HG03565 (cell line): ENCODE measurements at regions not wholly inside any gene's neighbourhood (a gene's known extent, or its start where the extent isn't known, plus 50 kb on each side); places are given as distances from the start of the nearest gene placed in this dataset.
"Not testable (repeated sequence)": the region's sequence is repeated elsewhere in the genome, so short reads cannot be mapped to it uniquely, and the experiment has no call there.

Experiments
- ATAC-seq: cut with Tn5 transposase; IDR thresholded peaks from one replicate; pipeline ENCODE4 v1.9.1; 2021; ENCODE audit warnings: mild to moderate bottlenecking, moderate library complexity; ENCODE audit not compliant: unreplicated experiment

DNA sequence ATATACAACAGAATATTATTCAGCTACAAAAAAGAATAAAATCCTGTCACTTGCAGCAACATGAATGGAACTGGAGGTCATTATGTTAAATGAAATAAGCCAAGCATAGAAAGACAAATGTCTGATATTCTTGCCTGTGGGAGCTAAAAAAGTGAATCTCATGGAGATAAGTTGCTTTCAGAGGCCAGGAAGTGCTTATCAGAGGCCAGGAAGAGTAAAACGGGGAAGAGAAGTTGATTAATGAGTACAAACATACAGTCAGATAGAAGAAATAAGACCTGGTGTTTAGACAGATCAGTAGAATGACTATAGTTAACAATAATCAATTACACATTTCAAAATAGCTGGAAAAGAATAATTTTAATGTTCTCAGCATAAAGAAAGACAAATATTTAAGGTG, 54.4 kb upstream of the CPHXL start:
- ATAC-seq, result no peak

DNA sequence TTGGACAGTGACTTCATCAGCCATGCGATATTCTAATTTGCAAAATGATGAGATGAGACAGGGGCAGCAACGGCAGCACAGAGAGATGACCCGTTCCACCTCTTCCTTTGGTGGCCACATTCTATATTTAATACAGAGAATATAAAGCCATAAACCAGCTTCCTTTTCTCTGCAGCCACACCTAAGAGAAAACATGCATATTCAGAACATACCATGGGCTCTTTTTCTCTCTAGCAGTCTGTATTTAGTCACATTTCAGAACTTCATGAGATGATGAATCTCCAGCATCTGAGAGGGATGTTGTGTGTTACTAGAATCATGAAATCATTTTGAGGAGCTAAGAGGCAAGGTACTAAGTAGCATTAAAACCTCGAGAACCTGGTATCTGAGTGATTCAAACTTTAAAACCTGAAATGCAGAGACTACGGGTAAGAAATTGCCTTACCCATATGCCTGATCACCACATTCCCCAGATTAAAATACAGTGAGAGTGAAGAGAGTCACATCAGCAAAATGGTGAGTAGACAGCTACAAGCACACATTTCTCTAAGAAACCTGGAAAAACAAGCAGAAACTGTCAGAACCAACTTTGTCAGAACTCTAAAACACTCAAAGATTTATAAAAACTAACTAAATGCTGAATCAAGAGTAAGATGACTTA, 55.5 kb upstream of the CPHXL start:
- ATAC-seq, result no peak

DNA sequence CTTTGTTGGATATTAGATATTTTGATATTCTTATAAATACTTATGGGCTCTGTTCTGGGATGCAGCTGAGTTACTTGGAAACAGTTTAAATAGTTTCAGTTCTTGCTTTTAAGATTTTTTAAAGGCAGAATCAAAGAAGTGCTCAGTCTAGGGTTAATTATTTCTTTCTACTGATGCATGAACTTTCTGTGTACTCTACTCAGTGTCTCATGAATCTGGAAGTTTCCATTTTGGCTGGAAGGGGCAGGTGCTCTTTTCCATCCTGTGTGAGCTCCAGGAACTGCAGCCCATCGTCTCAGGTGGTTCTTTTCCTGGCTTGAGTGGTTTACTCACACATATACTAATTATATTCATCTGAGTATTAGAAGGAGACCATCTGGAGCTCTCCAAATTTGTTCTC, 61.1 kb upstream of the CPHXL start:
- ATAC-seq, result no peak

DNA sequence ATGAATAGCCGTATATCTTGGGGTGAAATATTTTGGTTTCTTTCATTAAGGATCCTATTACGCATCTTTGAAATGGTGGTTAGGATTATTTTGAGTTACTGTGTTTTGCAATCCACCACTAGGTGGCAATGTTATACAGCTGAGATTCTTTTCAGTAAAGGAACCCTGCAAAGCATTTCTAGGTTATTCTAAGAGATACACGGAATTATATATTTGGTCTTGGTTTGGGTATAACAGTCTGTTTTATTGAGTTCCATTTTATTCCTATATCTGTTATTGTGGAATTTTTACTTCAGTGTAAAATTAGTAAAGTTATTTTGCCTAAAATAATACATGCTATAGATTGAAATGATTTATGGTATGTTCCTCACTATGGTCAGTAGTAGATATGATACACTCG, 62.9 kb upstream of the CPHXL start:
- peak; percentile 78 for ATAC-seq

DNA sequence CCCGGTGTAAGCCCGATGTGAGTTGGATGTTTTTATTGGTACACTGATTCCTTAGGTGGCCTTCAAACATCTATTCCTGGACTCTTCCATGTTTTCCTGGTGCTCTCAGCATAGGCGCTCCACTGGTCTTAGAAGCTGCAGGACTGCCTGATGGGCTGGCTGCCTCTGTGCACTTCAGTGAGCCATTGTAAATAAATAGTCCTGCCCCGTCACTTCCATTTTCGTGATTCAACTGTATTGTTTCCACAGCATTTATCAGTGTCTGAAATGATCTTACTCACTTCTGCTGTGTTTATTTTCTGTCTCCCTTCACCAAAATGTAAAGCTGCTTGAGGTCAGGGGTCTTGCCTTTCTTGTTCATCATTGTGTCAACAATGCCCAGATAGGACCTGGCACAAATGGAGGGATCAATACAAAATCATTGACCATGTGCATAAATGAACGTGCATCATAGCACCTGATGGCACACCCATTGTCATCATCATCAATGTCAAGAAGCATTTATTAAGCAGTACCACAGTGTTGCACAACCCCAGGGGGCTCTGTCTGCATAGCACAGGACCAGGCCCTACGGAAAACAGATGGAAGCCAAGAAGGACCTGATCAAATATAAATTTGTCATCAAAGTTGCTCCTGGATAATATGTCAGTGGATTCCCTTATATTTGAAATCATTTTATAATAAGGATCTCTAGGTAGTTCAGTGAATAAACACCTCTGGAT, 66.6 kb upstream of the CPHXL start:
- no peak for ATAC-seq

DNA sequence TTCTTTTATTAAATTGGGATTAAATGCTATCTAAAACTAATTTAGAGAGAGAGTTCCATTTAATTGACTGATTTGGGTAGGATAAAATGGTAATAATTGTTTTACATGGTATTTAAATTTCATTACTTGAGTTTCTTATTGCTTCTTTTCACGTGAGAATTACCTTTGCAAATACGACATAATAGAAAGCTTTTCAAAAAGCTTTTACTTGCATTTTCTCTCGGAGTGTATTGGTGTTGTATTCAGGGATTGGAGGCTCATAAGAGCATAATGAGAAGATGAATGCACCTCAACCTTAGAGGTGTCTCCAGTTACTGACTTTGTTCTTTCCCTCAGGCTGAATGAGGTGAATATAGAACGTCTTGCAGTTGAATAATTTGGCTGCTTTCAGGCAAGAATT, 67.4 kb upstream of the CPHXL start:
- no peak for ATAC-seq

DNA sequence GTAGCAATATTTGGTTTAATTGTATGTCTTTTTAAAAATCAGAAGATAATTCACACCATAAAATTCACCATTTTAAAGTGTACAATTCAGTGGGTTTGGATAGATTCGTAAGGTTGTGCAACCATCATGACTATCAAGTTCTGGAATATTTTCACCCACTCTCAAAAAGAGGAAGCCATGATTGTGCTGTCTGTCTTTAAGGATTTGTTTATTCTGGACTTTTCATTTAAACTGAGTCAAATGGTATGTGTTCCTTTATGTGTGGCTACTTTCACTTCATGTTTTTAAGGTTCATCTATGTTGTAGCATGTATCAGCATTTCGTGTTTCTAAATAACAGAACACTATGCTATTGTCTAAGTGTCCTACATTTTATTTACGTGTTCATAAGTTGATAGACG, 68.1 kb upstream of the CPHXL start:
- ATAC-seq, result no peak

DNA sequence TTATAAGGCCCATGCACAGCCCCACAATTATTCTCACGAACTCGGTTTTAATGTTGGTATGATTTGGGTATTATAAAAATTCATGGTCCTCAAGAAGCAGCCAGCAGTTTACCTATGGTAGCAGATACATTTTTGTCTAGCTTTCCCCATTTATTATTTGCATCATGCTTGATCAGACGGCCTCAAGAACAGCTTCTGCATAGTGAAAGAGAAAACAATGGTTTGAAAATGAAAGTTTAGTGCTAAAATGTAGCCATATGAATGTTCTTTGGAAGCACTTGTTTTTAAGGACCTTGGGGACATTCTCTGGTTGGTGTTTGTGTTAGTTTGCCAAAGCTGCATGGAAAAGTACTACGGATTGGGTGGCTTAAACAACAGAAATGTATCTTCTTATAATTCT, 72.4 kb upstream of the CPHXL start:
- ATAC-seq, result no peak

DNA sequence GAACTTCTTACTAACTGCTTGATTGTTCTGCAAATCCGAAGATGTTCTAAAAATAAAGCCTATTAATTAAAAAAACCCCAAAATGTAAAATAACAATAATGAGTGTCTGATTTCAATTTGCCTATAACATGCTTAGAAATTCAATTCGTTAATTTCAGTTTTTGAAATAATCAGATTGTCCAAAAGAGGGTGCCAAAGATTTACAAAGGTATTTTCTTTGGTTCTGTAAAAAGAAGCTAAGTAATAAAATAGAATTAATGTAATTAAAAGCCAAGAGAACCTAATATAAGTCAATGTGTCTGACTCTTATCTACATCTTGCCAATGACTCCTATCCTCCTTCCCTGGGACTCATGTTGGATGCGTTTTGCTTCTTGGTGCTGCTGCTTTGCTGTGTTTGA, 75.0 kb upstream of the CPHXL start:
- no peak for ATAC-seq

DNA sequence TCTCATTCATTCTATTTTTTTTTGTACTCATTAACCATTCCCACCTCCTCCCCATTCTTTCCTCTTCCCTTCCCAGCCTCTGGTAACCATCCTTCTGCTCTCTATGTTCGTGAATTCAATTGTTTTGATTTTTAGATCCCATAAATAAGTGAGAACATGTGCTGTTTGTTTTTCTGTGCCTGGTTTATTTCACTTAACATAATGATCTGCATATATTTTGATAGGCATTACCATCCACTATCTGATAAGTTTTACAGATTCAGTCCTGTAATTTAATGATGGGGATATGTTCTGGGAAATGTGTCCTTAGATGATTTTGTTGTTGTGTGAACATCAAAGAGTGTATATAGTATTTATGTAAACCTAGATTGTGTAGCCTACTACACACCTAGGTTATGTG, 77.5 kb upstream of the CPHXL start:
- ATAC-seq, result no peak

DNA sequence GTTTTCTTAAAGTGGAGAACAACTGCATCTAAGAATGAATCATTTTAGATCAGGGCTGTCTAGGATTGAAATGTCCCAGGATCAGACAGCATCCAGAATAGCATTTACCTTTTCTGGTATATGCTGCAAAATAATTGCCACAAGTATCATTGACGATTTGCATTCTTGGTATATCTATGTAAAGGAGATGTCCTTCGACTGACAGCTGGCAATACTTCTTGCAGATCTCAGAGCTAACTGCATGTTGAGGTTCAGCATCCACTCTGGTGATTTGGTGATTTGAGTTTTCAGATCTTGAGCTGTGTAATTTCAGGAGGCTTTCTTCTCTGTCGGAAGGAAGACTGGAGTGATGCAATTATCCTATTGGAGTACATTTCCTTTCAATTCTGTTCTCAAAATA, 78.1 kb upstream of the CPHXL start:
- ATAC-seq, result no peak

DNA sequence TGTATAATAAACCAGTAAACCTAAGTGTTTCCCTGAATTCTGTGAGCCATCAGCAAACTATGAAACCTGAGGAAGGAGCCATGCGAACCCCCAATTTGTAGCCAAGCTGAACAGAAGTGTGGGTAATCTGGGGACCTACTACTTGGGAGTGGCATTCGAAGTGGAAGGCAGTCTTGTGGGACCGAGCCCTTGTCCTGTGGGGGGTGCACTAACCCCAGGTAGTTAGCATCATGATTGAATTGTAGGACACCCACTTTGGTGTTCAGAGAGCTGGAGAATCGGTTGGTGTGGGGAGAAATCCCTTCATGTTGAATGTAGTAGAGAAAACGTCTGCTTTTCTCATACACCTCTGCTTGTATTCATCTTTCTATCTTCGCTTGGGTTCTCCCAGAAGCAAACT, 79.7 kb upstream of the CPHXL start:
- ATAC-seq, result no peak

DNA sequence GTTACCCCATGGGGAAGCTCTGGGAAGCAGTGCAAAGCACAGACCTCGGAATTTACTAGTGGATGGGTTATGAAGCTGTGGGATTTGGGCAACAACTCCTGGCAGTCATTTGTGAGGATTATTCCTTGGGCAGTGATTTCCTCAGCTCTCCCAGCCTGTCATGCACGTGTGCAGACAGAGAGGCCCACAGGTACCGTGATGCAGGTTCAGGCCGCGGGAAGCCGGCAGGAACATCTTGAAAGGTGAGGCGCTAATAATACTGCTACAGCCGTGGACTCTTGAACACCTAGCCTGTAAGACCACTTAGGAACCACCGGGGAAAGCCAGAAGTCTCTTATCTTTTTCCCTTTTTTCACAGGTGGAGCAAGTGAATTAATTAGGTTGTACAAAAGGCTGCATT, 80.2 kb upstream of the CPHXL start:
- no peak for ATAC-seq

DNA sequence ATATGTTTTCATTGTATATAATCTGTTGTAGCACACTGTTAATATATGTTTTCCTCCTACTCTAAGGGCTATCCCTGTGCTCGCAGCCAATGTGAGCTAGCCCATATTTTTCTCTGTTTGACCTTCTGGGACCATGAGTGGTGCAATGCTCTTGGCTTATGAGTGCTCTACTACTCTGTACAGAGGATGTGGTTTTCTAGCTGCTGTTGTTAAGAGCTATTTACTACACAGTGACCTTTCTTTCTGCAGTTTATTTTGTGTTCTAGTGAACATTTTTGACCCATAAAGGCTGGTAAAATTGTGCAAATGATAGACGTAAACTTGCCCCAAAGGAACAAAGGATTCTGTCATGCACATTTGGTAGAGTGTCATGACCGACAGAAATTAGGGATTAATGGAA, 84.1 kb upstream of the CPHXL start:
- no peak for ATAC-seq

DNA sequence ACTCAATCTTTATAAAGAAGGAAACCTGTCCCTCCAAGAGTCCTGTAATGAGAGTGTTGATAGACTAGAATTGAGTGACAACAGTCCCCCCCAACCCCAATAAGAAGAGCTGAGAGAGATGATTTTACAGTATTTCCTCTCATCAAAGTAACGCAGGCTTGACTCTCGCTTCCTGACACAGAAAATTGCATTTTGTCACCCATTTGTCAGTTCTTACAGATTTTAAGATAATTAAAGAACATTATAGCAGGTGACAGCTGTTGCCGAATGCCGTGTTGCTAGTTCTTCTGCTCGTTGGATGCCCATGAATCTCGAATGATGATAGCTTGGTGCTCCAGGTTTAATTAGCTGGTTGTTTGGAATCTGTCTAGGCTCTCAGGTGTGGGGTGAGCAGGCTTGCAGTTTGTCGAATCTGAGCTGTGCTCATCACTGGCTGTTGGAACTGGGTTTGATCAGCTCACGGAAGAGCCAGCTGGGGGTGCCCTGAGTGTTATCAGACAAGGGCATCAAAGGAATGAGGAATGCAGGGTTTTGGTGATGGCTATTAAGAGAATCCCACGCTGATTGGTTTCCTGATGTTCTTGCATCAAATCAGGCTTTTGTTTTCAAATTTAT, 84.8 kb upstream of the CPHXL start:
- no peak for ATAC-seq

DNA sequence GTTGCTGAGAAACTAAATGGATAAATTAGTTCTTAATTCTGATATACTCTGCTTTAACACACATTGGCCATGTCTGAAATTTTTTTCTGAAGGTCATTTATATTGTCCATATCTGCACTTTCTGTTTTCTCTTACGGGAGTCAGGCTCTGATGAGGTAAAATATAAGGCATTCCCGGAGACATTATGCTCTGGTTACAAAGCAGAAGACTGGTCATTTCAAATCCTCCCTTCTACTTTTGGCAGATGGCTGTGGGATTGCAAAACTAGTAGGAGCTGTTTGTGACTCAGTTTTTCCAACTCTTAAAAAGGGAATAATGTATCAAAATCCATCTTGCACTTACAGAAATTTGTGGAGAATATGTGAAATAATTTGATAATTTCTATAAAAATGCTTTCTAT, 92.2 kb upstream of the CPHXL start:
- no peak for ATAC-seq

DNA sequence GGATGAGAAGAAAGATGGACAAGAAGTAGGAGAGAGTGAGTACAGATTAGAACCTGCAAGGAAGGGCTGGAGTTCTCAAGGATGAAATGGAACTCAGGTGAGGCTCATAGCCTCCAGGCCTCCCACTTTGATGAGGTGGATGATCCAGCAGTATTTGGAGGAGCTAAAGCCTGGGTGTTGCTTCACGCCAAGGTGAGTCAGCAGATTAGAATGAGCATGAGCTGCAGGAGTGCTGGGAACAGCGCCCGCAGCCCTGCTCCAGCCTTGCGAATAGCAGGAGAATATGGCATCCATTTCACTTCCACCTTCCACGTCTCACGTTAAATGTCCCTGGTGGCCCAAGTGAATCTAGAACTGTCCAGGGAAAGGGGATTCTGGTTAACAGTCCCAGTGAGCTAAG, 94.4 kb upstream of the CPHXL start:
- ATAC-seq, result no peak

DNA sequence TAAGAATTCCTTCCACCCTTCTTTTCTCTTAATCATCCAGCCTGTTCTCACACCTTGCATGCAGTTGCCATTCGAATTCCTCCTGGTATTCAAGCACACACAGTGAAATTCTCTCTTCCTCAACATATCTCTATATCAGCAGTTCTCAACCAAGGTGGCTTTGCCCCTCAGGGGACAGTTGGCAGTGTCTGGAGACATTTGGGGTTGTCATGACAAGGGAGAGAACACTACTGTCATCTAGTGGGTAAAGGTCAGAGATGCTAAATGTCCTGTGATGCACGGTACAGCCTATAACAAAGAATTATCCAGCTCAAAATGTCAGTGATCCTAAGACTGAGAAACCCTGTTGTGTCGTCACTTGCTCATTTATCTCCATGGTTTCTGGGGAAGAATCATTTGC, 94.8 kb upstream of the CPHXL start:
- ATAC-seq, result no peak

DNA sequence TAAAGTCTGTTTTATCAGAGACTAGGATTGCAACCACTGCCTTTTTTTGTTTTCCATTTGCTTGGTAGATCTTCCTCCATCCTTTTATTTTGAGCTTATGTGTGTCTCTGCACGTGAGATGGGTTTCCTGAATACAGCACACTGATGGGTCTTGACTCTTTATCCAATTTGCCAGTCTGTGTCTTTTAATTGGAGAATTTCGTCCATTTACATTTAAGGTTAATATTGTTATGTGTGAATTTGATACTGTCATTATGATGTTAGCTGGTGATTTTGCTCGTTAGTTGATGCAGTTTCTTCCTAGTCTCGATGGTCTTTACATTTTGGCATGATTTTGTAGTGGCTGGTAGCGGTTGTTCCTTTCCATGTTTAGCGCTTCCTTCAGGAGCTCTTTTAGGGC, 99.5 kb upstream of the CPHXL start:
- ATAC-seq, result not testable (repeated sequence)

DNA sequence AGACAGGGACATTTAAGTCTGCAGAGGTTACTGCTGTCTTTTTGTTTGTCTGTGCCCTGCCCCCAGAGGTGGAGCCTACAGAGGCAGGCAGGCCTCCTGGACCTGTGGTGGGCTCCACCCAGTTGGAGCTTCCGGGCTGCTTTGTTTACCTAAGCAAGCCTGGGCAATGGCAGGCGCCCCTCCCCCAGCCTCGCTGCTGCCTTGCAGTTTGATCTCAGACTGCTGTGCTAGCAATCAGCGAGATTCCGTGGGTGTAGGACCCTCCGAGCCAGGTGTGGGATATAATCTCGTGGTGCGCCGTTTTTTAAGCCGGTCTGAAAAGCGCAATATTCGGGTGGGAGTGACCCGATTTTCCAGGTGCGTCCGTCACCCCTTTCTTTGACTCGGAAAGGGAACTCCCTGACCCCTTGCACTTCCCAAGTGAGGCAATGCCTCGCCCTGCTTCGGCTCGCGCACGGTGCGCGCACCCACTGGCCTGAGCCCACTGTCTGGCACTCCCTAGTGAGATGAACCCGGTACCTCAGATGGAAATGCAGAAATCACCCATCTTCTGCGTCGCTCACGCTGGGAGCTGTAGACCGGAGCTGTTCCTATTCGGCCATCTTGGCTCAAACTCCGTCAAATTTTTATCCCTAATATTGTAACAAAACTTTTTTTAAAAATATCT, 101.2 kb upstream of the CPHXL start:
- ATAC-seq, result not testable (repeated sequence)

DNA sequence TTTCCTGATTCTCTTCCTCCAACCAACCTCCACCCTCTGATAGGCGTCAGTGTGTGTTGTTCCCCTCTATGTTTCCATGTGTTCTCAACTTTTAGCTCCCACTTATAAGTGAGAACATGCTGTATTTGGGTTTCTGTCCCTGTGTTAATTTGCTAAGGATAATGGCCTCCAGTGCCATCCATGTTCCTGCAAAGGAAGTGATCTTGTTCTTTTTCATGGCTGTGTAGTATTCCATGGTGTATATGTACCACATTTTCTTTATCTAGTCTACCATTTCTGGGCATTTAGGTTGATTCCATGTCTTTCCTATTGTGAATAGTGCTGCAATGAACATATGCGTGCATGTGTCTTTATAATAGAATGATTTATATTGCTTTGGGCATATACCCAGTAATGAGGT, 107.1 kb upstream of the CPHXL start:
- ATAC-seq, result not testable (repeated sequence)
